ENCODE measurements at regions not wholly inside any gene's neighbourhood (a gene's known extent, or its start where the extent isn't known, plus 50 kb on each side); places are given as distances from the start of the nearest gene placed in this dataset.
A peak's percentile ranks its signal among the peaks of the same experiment; 100 is the strongest.

GRCh38 chr5:173829826-173830225 is 58.3 kb upstream of the CPEB4 start:
- H3K4me3 ChIP-seq: no peak overlapping the region
- intact Hi-C loops (cut with DNase I): no loop called here
- WGBS, 2 donors: 71 to 75% methylated on average over 4 to 5 of the region's 5 CpGs
- no peak for ATAC-seq
- no peak overlapping the region for H3K27ac ChIP-seq
- DNase-seq: no peak
- H3K36me3 ChIP-seq (replicated peaks in 1 of 2; ENCODE audit: insufficient read depth in 1 of 2, low read depth in 2 of 2): no peaks in the 10 kb centered on the region
- no peaks in the 10 kb centered on the region for H3K27me3 ChIP-seq
- no peak for TF ChIP-seq POLR2A (IDR thresholded peaks at IDR 0.05)
- peaks cover 34% of the 10 kb centered on the region for H3K4me1 ChIP-seq
- no peaks in the 10 kb centered on the region for H3K9me3 ChIP-seq

GRCh38 chr5:173830421-173830820 is 57.7 kb upstream of the CPEB4 start:
- Histone ChIP-seq H3K4me1 (peaks cover 28% of the 10 kb centered on the region), H3K36me3 (replicated peaks in 1 of 2; ENCODE audit: insufficient read depth in 1 of 2, low read depth in 2 of 2) (no peaks in the 10 kb centered on the region), H3K27ac (no peak overlapping the region), H3K4me3 (no peak overlapping the region), H3K9me3 (no peaks in the 10 kb centered on the region), H3K27me3 (no peaks in the 10 kb centered on the region)
- ATAC-seq (no peak), DNase-seq (no peak)
- WGBS, 2 donors: 96 to 100% methylated on average over 1 of the region's 1 CpG
- TF ChIP-seq POLR2A (IDR thresholded peaks at IDR 0.05): no peak
- TF ChIP-seq CTCF (IDR thresholded peaks at IDR 0.05): no peak
- intact Hi-C loops (cut with DNase I): no loop called here

- Histone ChIP-seq H3K4me1 (peaks cover 20% of the 10 kb centered on the region), H3K27ac (no peak overlapping the region), H3K27me3 (no peaks in the 10 kb centered on the region), H3K36me3 (replicated peaks in 1 of 2; ENCODE audit: insufficient read depth in 1 of 2, low read depth in 2 of 2) (no peaks in the 10 kb centered on the region), H3K9me3 (no peaks in the 10 kb centered on the region), H3K4me3 (no peak overlapping the region)
- 91 to 92% methylated on average over 5 of the region's 5 CpGs for WGBS, 2 donors
- no peak for ATAC-seq
- TF ChIP-seq CTCF (IDR thresholded peaks at IDR 0.05) (no peak), POLR2A (IDR thresholded peaks at IDR 0.05) (no peak)
- no peak for DNase-seq
- intact Hi-C loops (cut with DNase I): no loop called here
These were observed 56.8 kb upstream of the CPEB4 start for GRCh38 chr5:173831196-173831914.

GRCh38 chr5:173832386-173832785 is 55.8 kb upstream of the CPEB4 start:
- no peaks in the 10 kb centered on the region for H3K27me3 ChIP-seq
- no peaks in the 10 kb centered on the region for H3K9me3 ChIP-seq
- 94% methylated on average over 7 of the region's 7 CpGs for WGBS, 2 donors
- peak overlapping the region in 3 of 4 donors; percentile 49 to 71 (median 54) for H3K27ac ChIP-seq
- no peak for TF ChIP-seq CTCF (IDR thresholded peaks at IDR 0.05)
- TF ChIP-seq POLR2A (IDR thresholded peaks at IDR 0.05): no peak
- no peak overlapping the region for H3K4me3 ChIP-seq
- DNase-seq (no peak), ATAC-seq (no peak)
- no peaks in the 10 kb centered on the region for H3K36me3 ChIP-seq (replicated peaks in 1 of 2; ENCODE audit: insufficient read depth in 1 of 2, low read depth in 2 of 2)
- intact Hi-C loops (cut with DNase I): no loop called here
- H3K4me1 ChIP-seq: peaks cover 9% of the 10 kb centered on the region

- WGBS, 2 donors: 43 to 68% methylated on average over 13 of the region's 13 CpGs
- Histone ChIP-seq H3K4me3 (no peak overlapping the region), H3K27ac (peak overlapping the region in 3 of 4 donors; percentile 49 to 71 (median 54)), H3K36me3 (replicated peaks in 1 of 2; ENCODE audit: insufficient read depth in 1 of 2, low read depth in 2 of 2) (no peaks in the 10 kb centered on the region), H3K4me1 (peaks cover 8% of the 10 kb centered on the region), H3K27me3 (no peaks in the 10 kb centered on the region), H3K9me3 (no peaks in the 10 kb centered on the region)
- DNase-seq (peak in 1 of 4 donors; percentile 45), ATAC-seq (peak; percentile 78)
- intact Hi-C loops (cut with DNase I): no loop called here
- TF ChIP-seq POLR2A (IDR thresholded peaks at IDR 0.05) (no peak), CTCF (IDR thresholded peaks at IDR 0.05) (no peak)
These were observed 54.8 kb upstream of the CPEB4 start for GRCh38 chr5:173833196-173833985.

Data from body of pancreas (tissue), 4 donors.